NB4 (cell line): ENCODE measurements at regions not wholly inside any gene's neighbourhood (a gene's known extent, or its start where the extent isn't known, plus 50 kb on each side); places are given as distances from the start of the nearest gene placed in this dataset.

Source experiments
- CTCF ChIP-seq: IDR thresholded peaks from one replicate; pipeline ENCODE4 v1.5.1; 2012; ENCODE audit warnings: low read depth, low read length
- POLR2A ChIP-seq: IDR thresholded peaks from 2 replicates; pipeline ENCODE4 v1.6.1; 2011; ENCODE audit warnings: mild to moderate bottlenecking; ENCODE audit not compliant: insufficient read length; ENCODE audit errors: extremely low read depth

GRCh38 chrX:39516427-39516841 is 581.3 kb downstream of the BCOR start:
- TF ChIP-seq POLR2A (no peak), CTCF (no peak)
